ENCODE measurements at regions not wholly inside any gene's neighbourhood (a gene's known extent, or its start where the extent isn't known, plus 50 kb on each side); places are given as distances from the start of the nearest gene placed in this dataset.

DNA sequence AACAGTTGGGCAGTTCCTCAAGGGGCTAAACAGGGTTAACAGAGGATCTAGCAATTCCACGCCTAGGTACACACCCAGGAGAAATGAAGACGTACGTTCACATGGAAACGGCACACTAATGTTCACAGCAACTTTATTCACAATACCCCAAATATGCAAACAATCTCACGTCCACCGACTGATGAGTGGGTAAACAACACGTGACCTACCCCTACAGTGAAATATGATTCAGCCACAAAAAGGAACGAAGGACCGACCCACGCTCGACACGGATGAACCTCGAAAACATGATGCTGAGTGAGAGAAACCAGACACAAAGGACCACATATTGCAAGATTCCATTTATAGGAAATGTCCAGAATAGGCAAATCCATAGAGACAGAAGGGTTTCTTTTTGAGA, 112.7 kb downstream of the NCOR2 start:
- H3K79me2 ChIP-seq (ENCODE audit: insufficient read depth) = peaks cover 16% of the 10 kb centered on the region
- peaks cover 24% of the 10 kb centered on the region for H3F3A ChIP-seq (ENCODE audit: insufficient read depth)
- H3K27me3 ChIP-seq (replicated peaks; ENCODE audit: insufficient read depth) = no peaks in the 10 kb centered on the region
- H3K9ac ChIP-seq = peak overlapping the region; percentile 64
- H3K4me2 ChIP-seq (ENCODE audit: unreplicated experiment) = no peak overlapping the region
- peak overlapping the region; percentile 79 for H3K27ac ChIP-seq
- 38 to 41% methylated on average over 13 of the region's 13 CpGs for WGBS, 2 experiments (ENCODE audit: low coverage in 1 of 2, low lambda C conversion rate in 2 of 2, missing lambda C conversion rate in 2 of 2)
- H2AFZ ChIP-seq = no peak overlapping the region
- in situ Hi-C loops (cut with MboI) = no loop called here
- H3K9me3 ChIP-seq (ENCODE audit: low read depth) = no peaks in the 10 kb centered on the region
- H4K20me1 ChIP-seq (ENCODE audit: insufficient read depth) = no peaks in the 10 kb centered on the region
- peaks cover 38% of the 10 kb centered on the region for H3K4me1 ChIP-seq (ENCODE audit: insufficient read depth)
- peak; percentile 79 for DNase-seq
- no peaks in the 10 kb centered on the region for H3K9me2 ChIP-seq (ENCODE audit: insufficient read depth)
- TF ChIP-seq EZH2phosphoT487 (IDR thresholded peaks at IDR 0.05; ENCODE audit: insufficient read depth, low read depth) (no peak), EZH2 (IDR thresholded peaks at IDR 0.05; ENCODE audit: insufficient read depth, poor library complexity, severe bottlenecking) (no peak)
- H3K4me3 ChIP-seq = no peak overlapping the region
- H3K36me3 ChIP-seq (ENCODE audit: low read depth) = no peaks in the 10 kb centered on the region

DNA sequence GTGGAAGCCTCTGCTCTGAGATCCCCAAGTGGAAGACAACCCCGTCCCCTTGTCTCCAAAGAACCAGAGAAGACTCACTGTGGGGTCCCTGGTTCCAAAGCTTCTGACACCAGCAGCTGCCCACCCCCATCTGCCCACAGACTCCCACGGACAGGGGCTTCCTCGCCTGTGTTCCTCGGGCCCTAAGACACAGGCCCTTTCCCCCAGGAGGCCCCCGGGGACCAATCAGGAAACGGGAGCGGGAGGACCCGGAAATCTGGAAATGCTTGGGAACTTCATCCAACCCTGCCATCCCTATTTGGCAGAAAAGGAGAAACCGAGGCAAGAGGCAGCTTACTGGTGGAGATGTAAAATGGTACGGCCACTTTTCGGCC, 113.1 kb downstream of the NCOR2 start:
- 52 to 55% methylated on average over 10 to 11 of the region's 11 CpGs for WGBS, 2 experiments (ENCODE audit: low coverage in 1 of 2, low lambda C conversion rate in 2 of 2, missing lambda C conversion rate in 2 of 2)
- TF ChIP-seq EZH2 (IDR thresholded peaks at IDR 0.05; ENCODE audit: insufficient read depth, poor library complexity, severe bottlenecking) (no peak), EZH2phosphoT487 (IDR thresholded peaks at IDR 0.05; ENCODE audit: insufficient read depth, low read depth) (no peak)
- H3K4me1 ChIP-seq (ENCODE audit: insufficient read depth) = peaks cover 38% of the 10 kb centered on the region
- DNase-seq = no peak
- no peaks in the 10 kb centered on the region for H3K36me3 ChIP-seq (ENCODE audit: low read depth)
- H3K27me3 ChIP-seq (replicated peaks; ENCODE audit: insufficient read depth) = no peaks in the 10 kb centered on the region
- no peaks in the 10 kb centered on the region for H3K9me2 ChIP-seq (ENCODE audit: insufficient read depth)
- no peak overlapping the region for H3K4me2 ChIP-seq (ENCODE audit: unreplicated experiment)
- peak overlapping the region; percentile 64 for H3K9ac ChIP-seq
- H3F3A ChIP-seq (ENCODE audit: insufficient read depth) = peaks cover 24% of the 10 kb centered on the region
- no peak overlapping the region for H2AFZ ChIP-seq
- in situ Hi-C loops (cut with MboI) = no loop called here
- no peak overlapping the region for H3K4me3 ChIP-seq
- H4K20me1 ChIP-seq (ENCODE audit: insufficient read depth) = no peaks in the 10 kb centered on the region
- peaks cover 17% of the 10 kb centered on the region for H3K79me2 ChIP-seq (ENCODE audit: insufficient read depth)
- H3K9me3 ChIP-seq (ENCODE audit: low read depth) = no peaks in the 10 kb centered on the region
- H3K27ac ChIP-seq = peak overlapping the region; percentile 79

DNA sequence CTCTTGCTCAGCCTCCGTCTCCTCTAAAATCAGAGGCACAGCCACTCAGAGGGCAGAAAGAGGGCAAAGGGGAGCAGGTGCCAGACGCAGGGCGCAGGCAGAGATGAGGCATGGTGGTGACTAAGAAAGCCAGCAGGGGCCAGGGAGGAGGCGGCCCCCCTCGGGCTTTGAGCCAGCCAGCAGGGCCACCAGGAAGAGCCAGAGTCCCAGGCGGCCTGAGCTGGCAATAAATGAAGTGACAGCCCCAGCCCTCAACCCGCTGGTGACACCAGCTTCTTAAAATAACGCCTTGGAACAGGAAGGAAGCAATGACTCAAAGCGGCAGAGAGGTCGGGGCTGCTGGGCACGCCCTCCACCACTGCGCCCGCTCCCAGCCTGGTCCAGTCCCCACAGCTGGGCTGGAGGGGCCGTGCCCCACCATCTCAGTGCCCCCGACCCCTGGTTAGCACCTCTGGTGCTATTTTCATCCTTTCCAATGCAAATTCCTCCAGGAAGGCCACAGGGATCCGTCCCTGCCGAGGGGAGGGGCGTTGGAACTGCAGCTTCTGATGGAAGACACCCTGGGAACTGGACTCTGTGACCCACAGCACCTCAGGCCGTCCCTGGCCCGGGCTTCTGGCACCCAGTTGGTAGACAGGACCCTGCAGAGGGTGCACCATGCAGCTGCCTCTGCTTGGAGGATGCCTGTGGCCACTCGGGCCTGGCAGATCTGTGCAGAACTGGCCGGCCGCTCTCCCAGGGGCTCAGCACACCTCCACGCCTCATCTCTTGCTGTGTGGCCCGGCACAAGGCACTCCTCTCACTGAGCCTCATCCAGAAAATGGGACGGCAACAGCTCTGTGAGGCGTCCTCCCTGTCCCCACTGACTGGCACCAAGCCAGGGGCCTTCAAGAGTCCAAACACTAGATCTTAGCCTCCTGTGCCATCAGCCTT, 113.7 kb downstream of the NCOR2 start:
- Histone ChIP-seq H3K79me2 (ENCODE audit: insufficient read depth) (peaks cover 23% of the 10 kb centered on the region), H2AFZ (no peak overlapping the region), H3K9me3 (ENCODE audit: low read depth) (no peaks in the 10 kb centered on the region), H3K27me3 (replicated peaks; ENCODE audit: insufficient read depth) (no peaks in the 10 kb centered on the region), H3F3A (ENCODE audit: insufficient read depth) (peaks cover 24% of the 10 kb centered on the region), H3K36me3 (ENCODE audit: low read depth) (no peaks in the 10 kb centered on the region), H3K4me3 (no peak overlapping the region), H3K4me2 (ENCODE audit: unreplicated experiment) (no peak overlapping the region), H4K20me1 (ENCODE audit: insufficient read depth) (no peaks in the 10 kb centered on the region), H3K27ac (peak overlapping the region; percentile 79), H3K9me2 (ENCODE audit: insufficient read depth) (no peaks in the 10 kb centered on the region), H3K4me1 (ENCODE audit: insufficient read depth) (peaks cover 38% of the 10 kb centered on the region), H3K9ac (peak overlapping the region; percentile 64)
- TF ChIP-seq EZH2 (IDR thresholded peaks at IDR 0.05; ENCODE audit: insufficient read depth, poor library complexity, severe bottlenecking) = no peak
- TF ChIP-seq EZH2phosphoT487 (IDR thresholded peaks at IDR 0.05; ENCODE audit: insufficient read depth, low read depth) = no peak
- in situ Hi-C loops (cut with MboI) = no loop called here
- DNase-seq = peak; percentile 86
- WGBS, 2 experiments (ENCODE audit: low coverage in 1 of 2, low lambda C conversion rate in 2 of 2, missing lambda C conversion rate in 2 of 2) = 14 to 15% methylated on average over 23 to 27 of the region's 27 CpGs

DNA sequence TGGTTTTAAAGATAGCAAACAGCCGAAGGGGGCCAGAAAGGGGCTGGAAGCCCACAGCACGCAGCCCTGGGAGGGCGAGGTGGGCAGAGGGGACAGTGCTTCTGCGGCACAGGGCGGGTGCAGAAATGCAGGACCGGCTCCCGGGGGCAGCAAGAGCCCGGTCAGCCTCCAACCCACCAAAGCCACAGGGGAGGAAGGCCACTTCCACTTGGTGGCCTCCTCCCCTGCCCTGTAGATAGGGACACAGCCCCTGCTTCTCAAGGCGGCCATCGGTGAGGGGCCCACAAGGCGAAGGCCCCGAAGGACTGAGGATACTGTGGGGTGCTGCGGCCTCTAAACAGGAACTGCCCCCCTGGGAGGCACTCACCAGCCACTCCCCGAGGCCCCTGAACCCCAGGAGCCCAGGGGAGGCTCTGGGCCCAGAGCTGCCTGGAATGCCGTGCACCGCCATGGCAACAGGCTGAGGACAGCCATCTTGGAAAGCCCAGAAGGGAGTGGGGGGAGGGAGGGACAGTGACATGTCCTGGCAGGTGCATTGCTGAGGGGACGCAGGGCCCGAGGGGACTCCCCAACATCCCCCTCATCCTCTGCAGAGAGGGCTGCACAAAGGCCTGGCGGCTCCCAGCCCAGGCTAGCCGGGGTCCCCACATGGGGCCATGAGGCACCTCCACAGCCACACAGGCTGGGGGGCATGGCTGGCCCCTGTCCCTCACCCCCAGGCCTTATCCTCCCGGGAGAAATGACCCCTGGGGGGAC, 114.7 kb downstream of the NCOR2 start:
- Histone ChIP-seq H3K4me1 (ENCODE audit: insufficient read depth) (peaks cover 33% of the 10 kb centered on the region), H3K4me3 (no peak overlapping the region), H3K9ac (peak overlapping the region; percentile 51; the same call in 1 of the 2 replicates), H3K36me3 (ENCODE audit: low read depth) (no peaks in the 10 kb centered on the region), H3K9me2 (ENCODE audit: insufficient read depth) (no peaks in the 10 kb centered on the region), H2AFZ (no peak overlapping the region), H4K20me1 (ENCODE audit: insufficient read depth) (no peaks in the 10 kb centered on the region), H3F3A (ENCODE audit: insufficient read depth) (peaks cover 24% of the 10 kb centered on the region), H3K9me3 (ENCODE audit: low read depth) (no peaks in the 10 kb centered on the region), H3K27ac (peak overlapping the region; percentile 79), H3K27me3 (replicated peaks; ENCODE audit: insufficient read depth) (no peaks in the 10 kb centered on the region), H3K79me2 (ENCODE audit: insufficient read depth) (peaks cover 30% of the 10 kb centered on the region), H3K4me2 (ENCODE audit: unreplicated experiment) (peak overlapping the region; percentile 31)
- 75 to 78% methylated on average over 20 to 21 of the region's 21 CpGs for WGBS, 2 experiments (ENCODE audit: low coverage in 1 of 2, low lambda C conversion rate in 2 of 2, missing lambda C conversion rate in 2 of 2)
- TF ChIP-seq EZH2 (IDR thresholded peaks at IDR 0.05; ENCODE audit: insufficient read depth, poor library complexity, severe bottlenecking) = no peak
- no peak for TF ChIP-seq EZH2phosphoT487 (IDR thresholded peaks at IDR 0.05; ENCODE audit: insufficient read depth, low read depth)
- DNase-seq = no peak
- in situ Hi-C loops (cut with MboI) = no loop called here

Measured in GM23248 (cell line).